OCI-LY3 (cell line): ENCODE measurements at regions not wholly inside any gene's neighbourhood (a gene's known extent, or its start where the extent isn't known, plus 50 kb on each side); places are given as distances from the start of the nearest gene placed in this dataset.

ENCODE experiments used
- CTCF ChIP-seq: fragments of 200-600, 300-600 bp; sonication (generic); IDR thresholded peaks from 2 replicates; pipeline ENCODE4 v1.5.1; 2014; ENCODE audit warnings: antibody characterized with exemption, low read length, low read depth
- EZH2phosphoT487 ChIP-seq: fragments of 200-600 bp; shearing (Covaris generic); IDR thresholded peaks from 2 replicates; pipeline ENCODE4 v1.6.1; 2018; ENCODE audit warnings: antibody characterized with exemption, mixed run types, low read depth

DNA sequence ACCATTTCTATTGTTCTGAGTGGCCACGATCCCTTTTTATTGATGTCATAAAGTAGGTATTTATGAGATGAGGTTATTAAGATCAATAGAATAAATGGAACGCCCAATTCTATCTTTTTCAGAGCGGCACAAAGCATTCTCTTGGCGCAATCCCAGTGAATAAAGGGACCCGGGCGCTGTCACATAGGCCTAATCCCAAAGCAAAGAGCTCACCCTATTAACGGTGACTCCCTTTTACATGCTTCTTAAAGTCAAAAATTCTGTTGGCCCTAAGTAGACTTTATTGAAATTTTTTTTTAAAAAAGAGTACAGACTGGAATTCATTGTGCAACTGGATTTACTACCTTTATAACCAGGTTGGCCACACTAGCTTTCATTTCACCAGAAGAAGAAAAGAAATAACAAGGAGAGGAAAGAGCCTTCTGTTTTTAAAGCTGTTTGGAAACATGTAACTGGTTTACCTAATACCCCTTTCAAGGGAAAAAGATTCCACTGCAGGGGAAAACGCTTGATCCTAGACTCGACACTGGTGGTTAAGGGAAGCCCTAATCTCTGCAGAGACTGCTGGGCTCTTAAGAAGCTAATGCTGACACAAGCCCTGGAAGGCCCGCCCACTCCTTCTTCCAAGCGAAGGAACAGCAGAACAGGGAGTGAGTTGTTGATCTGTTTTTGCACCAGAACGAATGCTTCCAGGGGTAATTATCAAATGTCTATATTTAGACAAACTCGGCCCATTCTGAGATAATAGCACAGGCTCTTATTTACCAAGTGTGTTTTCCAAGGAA, 381.2 kb downstream of the BCL11B start:
- TF ChIP-seq CTCF (no peak), EZH2phosphoT487 (no peak)
